ENCODE measurements at regions not wholly inside any gene's neighbourhood (a gene's known extent, or its start where the extent isn't known, plus 50 kb on each side); places are given as distances from the start of the nearest gene placed in this dataset.

DNA sequence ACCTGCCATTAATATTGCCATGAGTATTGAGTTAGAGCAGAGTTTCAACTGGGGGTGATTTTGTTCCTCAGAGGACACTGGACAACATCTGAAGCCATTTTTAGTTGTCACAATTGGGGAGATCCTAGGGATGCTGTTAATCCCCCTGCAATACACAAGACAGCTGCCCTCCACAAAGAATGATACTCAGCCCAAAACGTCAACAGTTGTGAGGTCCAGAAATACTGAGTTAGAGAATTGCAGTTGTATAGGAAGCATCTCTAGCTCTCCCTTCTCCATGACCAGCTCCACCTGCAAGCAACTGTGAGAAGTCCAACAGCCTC is 614.0 kb upstream of the CDH5 start:
- TF ChIP-seq, protein P1, sequence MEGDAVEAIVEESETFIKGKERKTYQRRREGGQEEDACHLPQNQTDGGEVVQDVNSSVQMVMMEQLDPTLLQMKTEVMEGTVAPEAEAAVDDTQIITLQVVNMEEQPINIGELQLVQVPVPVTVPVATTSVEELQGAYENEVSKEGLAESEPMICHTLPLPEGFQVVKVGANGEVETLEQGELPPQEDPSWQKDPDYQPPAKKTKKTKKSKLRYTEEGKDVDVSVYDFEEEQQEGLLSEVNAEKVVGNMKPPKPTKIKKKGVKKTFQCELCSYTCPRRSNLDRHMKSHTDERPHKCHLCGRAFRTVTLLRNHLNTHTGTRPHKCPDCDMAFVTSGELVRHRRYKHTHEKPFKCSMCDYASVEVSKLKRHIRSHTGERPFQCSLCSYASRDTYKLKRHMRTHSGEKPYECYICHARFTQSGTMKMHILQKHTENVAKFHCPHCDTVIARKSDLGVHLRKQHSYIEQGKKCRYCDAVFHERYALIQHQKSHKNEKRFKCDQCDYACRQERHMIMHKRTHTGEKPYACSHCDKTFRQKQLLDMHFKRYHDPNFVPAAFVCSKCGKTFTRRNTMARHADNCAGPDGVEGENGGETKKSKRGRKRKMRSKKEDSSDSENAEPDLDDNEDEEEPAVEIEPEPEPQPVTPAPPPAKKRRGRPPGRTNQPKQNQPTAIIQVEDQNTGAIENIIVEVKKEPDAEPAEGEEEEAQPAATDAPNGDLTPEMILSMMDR (IDR thresholded peaks at IDR 0.05; ENCODE audit: insufficient read depth, low read depth, low read length, missing control alignments) = no peak
- H3K4me3 ChIP-seq (ENCODE audit: low read depth, low read length) = no peak overlapping the region
- DNase-seq (ENCODE audit: low read depth) = no peak

DNA sequence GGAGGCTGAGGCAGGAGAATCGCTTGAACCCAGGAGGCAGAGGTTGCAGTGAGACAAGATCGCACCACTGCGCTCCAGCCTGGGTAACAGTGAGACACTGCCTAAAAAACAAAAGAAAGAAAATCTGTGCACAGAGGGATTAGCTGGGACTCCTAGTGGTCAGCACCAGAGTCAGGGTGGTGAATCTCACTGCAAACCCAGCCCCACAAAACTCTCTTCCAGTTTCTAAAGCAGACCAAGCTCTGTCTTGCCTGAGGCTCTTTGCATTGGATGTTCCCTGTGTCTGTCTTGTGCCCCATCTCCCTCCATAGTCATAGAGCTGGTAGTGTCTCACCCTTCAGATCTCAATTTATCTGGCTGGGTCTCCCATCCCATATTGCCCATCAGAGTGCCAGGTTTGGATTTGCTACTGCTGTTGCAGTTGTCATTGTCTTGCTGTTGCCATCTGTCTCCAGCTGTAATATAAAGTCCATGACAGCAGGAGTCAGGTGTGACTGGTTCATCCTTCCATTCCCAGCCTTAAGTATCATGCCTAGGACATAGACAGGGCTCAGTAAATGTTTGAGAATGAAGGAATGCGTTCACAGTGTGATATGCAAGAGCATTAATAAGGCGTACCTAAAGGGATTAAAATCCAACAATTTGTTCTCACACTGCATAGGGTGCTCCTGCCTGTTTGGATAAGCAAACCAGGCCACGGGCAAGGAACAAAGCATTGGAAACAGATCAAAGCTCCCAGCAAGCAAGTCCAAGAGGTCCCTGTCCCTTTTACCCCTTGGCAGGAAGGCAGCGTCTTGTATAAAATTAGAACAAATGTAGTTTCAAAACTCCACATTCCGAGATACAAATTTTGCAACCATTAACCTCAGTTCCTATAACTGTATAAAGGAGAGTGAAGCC is 614.6 kb upstream of the CDH5 start:
- TF ChIP-seq, protein P1 (IDR thresholded peaks at IDR 0.05; ENCODE audit: insufficient read depth, low read depth, low read length, missing control alignments) = no peak
- no peak for DNase-seq (ENCODE audit: low read depth)
- H3K4me3 ChIP-seq (ENCODE audit: low read depth, low read length) = no peak overlapping the region

DNA sequence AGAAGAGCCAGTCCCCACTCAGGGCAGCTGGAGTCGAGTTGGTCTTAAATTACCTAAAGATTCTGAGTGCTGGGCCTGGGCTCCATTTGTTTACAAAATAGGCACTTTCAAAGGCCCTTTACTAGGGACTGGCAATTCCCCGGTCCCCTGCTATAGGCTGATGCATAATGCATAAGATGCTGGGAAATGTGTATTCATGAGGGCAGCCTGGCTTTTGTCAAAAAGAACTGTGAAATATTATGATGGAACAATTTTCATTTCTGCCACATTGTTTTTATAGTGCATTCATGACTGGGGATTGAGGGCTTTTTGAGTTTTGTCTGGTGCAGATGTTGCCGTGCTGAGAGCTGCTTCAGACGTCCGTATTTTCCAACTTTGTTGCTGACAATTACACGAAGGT is 617.0 kb upstream of the CDH5 start:
- no peak overlapping the region for H3K4me3 ChIP-seq (ENCODE audit: low read depth, low read length)
- TF ChIP-seq, protein P1 (IDR thresholded peaks at IDR 0.05; ENCODE audit: insufficient read depth, low read depth, low read length, missing control alignments) = no peak
- DNase-seq (ENCODE audit: low read depth) = no peak

DNA sequence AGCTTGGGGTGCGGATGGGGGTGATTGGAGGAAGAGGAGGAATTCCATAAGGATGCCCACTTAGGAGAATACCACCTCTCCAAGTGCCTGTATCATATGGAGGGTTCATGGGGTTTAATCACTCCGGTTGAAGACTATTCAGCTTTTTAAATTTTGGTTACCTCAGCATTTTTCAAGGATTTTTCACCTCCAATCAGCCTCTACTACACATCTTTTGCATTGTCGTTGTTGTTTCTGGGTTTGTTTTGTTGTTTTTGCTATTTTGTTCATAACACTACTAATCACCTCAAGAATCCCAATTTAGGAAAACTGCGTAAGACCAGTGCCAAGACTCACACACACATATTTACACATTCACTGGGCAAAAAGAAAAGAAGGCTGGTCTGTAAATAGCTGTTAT is 619.5 kb upstream of the CDH5 start:
- TF ChIP-seq, protein P1 (IDR thresholded peaks at IDR 0.05; ENCODE audit: insufficient read depth, low read depth, low read length, missing control alignments) = no peak
- no peak for DNase-seq (ENCODE audit: low read depth)

DNA sequence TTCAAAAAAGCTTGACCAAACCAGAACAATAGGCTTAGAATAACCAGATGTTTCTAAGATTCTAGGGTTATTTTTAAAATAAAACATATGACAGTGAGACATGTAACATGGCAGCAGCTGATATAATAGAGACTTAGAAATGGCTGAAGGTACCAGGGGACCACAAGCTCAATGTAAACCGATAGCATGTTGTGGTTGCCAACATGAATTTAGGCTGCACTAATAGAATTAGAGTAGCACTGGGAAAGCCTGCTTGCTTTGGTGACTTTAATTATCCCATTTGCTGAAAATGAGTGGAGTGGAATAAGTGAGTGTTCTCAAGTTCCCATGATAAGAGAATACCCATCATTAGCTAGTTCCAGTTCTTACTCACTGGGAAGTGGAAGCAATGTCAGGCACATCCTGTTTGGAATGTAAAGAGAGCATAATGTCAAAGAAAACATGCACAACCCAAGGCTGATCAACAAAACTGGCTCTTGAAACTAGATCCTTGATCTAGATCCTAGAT is 621.2 kb upstream of the CDH5 start:
- DNase-seq (ENCODE audit: low read depth) = no peak
- TF ChIP-seq, protein P1 (IDR thresholded peaks at IDR 0.05; ENCODE audit: insufficient read depth, low read depth, low read length, missing control alignments) = no peak
- no peak overlapping the region for H3K4me3 ChIP-seq (ENCODE audit: low read depth, low read length)

More for the DNA sequence above, 619.5 kb upstream of the CDH5 start:
- H3K4me3 ChIP-seq (ENCODE audit: low read depth, low read length) = no peak overlapping the region

DNA sequence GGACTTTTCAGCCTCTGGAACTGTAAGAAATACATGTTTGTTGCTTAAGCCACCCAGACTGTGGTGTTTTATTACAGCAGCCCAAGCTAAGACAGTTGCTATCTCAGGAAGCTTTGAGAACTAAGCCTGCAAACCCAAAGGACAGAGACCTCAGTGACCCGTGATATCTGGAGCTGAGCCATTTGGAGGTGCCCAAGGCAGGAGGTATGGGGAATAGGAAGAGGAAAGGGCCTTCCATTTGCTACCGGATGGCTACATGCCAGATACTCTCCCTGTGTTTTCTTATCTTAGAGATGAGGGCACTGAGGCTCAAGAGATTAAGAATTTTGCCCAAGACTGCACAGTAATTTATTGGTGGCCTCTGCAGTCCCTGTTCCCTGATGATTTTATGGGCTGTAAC is 622.1 kb upstream of the CDH5 start:
- TF ChIP-seq, protein P1 (IDR thresholded peaks at IDR 0.05; ENCODE audit: insufficient read depth, low read depth, low read length, missing control alignments) = no peak
- no peak overlapping the region for H3K4me3 ChIP-seq (ENCODE audit: low read depth, low read length)
- DNase-seq (ENCODE audit: low read depth) = no peak
